ENCODE measurements at regions not wholly inside any gene's neighbourhood (a gene's known extent, or its start where the extent isn't known, plus 50 kb on each side); places are given as distances from the start of the nearest gene placed in this dataset.

GRCh38 chr13:84910423-84910822 lies 888.8 kb downstream of the SLITRK6 start:
- ATAC-seq (ENCODE audit: low read depth) (no peak), DNase-seq (no peak)
- no peaks in the 10 kb centered on the region for H3K9me3 ChIP-seq (ENCODE audit: control insufficient read depth, insufficient read depth, low read length)
- no peaks in the 10 kb centered on the region for H3K4me1 ChIP-seq (ENCODE audit: control insufficient read depth, insufficient read depth, low read length)
- no peak overlapping the region for H2BK20ac ChIP-seq (ENCODE audit: low read depth, low read length)
- no peaks in the 10 kb centered on the region for H3K79me1 ChIP-seq (ENCODE audit: low read depth in 1 of 2, low read length in 2 of 2)
- no TSS peak for BruUV-seq (replicated peaks)
- no peak overlapping the region for H4K5ac ChIP-seq (ENCODE audit: low read depth, low read length)
- H2AK5ac ChIP-seq (ENCODE audit: low read depth, low read length), result no peak overlapping the region
- WGBS, 2 experiments (ENCODE audit: extremely low coverage in 2 of 2, insufficient read length in 1 of 2), result no CpG with 5 or more reads among the region's 2 CpGs
- no peak overlapping the region for H3K4ac ChIP-seq (ENCODE audit: low read depth, low read length)
- TF ChIP-seq ELK1 (IDR thresholded peaks at IDR 0.05; ENCODE audit: borderline replicate concordance, low read depth, low read length) (no peak), CEBPB (IDR thresholded peaks at IDR 0.05; ENCODE audit: low read depth, low read length) (no peak), RCOR1 (IDR thresholded peaks at IDR 0.05; ENCODE audit: insufficient replicate concordance, low read length) (no peak)
- CTCF ChIA-PET, result no interaction called here
- intact Hi-C loops (cut with micrococcal nuclease), result no loop called here
- H3K56ac ChIP-seq (ENCODE audit: extremely low read depth, insufficient read depth, low read length), result no peak overlapping the region
- no peak overlapping the region for H2BK15ac ChIP-seq (ENCODE audit: low read depth, low read length)
- no peak overlapping the region for H2BK120ac ChIP-seq (ENCODE audit: low read depth, low read length)
- no peaks in the 10 kb centered on the region for H3K36me3 ChIP-seq (ENCODE audit: control insufficient read depth, insufficient read depth, low read length)
- no peak overlapping the region for H4K91ac ChIP-seq (ENCODE audit: insufficient read depth, low read depth, low read length)
- no peak overlapping the region for H2AFZ ChIP-seq (replicated peaks; ENCODE audit: low read length, poor library complexity)
- no peak overlapping the region for H3K27ac ChIP-seq (ENCODE audit: insufficient read depth, low read length)
- H3K9me1 ChIP-seq (ENCODE audit: insufficient read depth, low read length), result no peaks in the 10 kb centered on the region
- no peak overlapping the region for H3K18ac ChIP-seq (ENCODE audit: low read depth, low read length)
- H3K4me3 ChIP-seq (ENCODE audit: insufficient read depth, low read depth, low read length), result no peak overlapping the region
- POLR2A ChIA-PET (ENCODE audit: unreplicated experiment), result no interaction called here
- no peak overlapping the region for H3K4me2 ChIP-seq (ENCODE audit: low read depth, low read length)
- H3K23ac ChIP-seq (ENCODE audit: low read depth, low read length), result no peak overlapping the region
- H2BK5ac ChIP-seq (ENCODE audit: low read depth, low read length, poor library complexity, severe bottlenecking), result no peak overlapping the region
- in situ Hi-C loops (cut with MboI; ENCODE audit: low sequenced_read_pairs), result loop anchor here (5.0 kb wide), 1 partner anchor 892 kb away; no protein-coding TSS in a partner anchor
- dilution Hi-C loops (cut with HindIII; ENCODE audit: low sequenced_read_pairs, unreplicated experiment), result no loop called here
- H3K27me3 ChIP-seq (ENCODE audit: control insufficient read depth, insufficient read depth, low read length), result no peaks in the 10 kb centered on the region
- H3K14ac ChIP-seq (replicated peaks; ENCODE audit: low read depth, low read length), result no peak overlapping the region
- H4K8ac ChIP-seq (ENCODE audit: low read depth in 2 of 2, low read length in 2 of 2), result no peak overlapping the region
- H4K20me1 ChIP-seq (ENCODE audit: insufficient read depth, low read length), result no peaks in the 10 kb centered on the region
- no peak overlapping the region for H2AK9ac ChIP-seq (replicated peaks; ENCODE audit: low read depth, low read length, poor library complexity)
- no peak overlapping the region for H3K9ac ChIP-seq (ENCODE audit: low read depth, low read length)

Measured in IMR-90 (cell line).